ENCODE measurements at regions not wholly inside any gene's neighbourhood (a gene's known extent, or its start where the extent isn't known, plus 50 kb on each side); places are given as distances from the start of the nearest gene placed in this dataset.
A peak's percentile ranks its signal among the peaks of the same experiment; 100 is the strongest.

- Histone ChIP-seq H3K79me2 (ENCODE audit: control insufficient read depth, insufficient read depth, low read length, unreplicated experiment) (no peaks in the 10 kb centered on the region), H3K27ac (ENCODE audit: low read depth, low read length) (no peak overlapping the region), H3K4me1 (ENCODE audit: control insufficient read depth, insufficient read depth, low read length, unreplicated experiment) (no peaks in the 10 kb centered on the region), H3K27me3 (ENCODE audit: insufficient read depth, low read length) (no peaks in the 10 kb centered on the region), H3K4me3 (ENCODE audit: low read depth, low read length) (no peak overlapping the region), H2AFZ (ENCODE audit: low read length, unreplicated experiment) (no peak overlapping the region), H3K36me3 (ENCODE audit: insufficient read depth, low read length) (no peaks in the 10 kb centered on the region)
Measured at GRCh38 chr5:42321785-42322184, 101.5 kb upstream of the GHR start.

- Histone ChIP-seq H2AFZ (ENCODE audit: low read length, unreplicated experiment) (no peak overlapping the region), H3K27me3 (ENCODE audit: insufficient read depth, low read length) (no peaks in the 10 kb centered on the region)
Measured at GRCh38 chr5:42337143-42337542, 86.1 kb upstream of the GHR start.

DNA sequence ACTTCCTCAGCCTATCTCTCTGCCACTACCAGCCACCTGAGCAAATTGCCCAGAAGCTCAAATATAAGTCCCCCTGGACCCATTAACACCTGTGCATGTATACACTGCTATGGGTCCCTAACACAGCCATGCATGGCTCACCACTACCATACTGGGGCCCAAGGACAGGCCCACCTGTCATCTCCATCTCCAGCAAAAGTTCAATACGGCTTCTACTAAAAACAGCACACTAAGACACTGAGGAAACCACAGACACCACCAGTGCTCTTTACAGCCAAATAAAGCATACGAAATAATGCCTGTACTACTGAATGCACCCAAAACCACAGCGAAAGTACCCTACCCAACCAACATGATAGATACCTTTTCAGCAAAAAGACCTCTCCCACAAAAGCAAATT is 85.6 kb upstream of the GHR start:
- Histone ChIP-seq H3K36me3 (ENCODE audit: insufficient read depth, low read length) (no peaks in the 10 kb centered on the region), H3K4me3 (ENCODE audit: low read depth, low read length) (no peak overlapping the region), H3K4me1 (ENCODE audit: control insufficient read depth, insufficient read depth, low read length, unreplicated experiment) (no peaks in the 10 kb centered on the region), H2AFZ (ENCODE audit: low read length, unreplicated experiment) (no peak overlapping the region), H3K27ac (ENCODE audit: low read depth, low read length) (no peak overlapping the region), H3K27me3 (ENCODE audit: insufficient read depth, low read length) (no peaks in the 10 kb centered on the region), H3K79me2 (ENCODE audit: control insufficient read depth, insufficient read depth, low read length, unreplicated experiment) (no peaks in the 10 kb centered on the region)

More at GRCh38 chr5:42337143-42337542, 86.1 kb upstream of the GHR start:
- no peak overlapping the region for H3K4me3 ChIP-seq (ENCODE audit: low read depth, low read length)
- no peaks in the 10 kb centered on the region for H3K79me2 ChIP-seq (ENCODE audit: control insufficient read depth, insufficient read depth, low read length, unreplicated experiment)
- no peak overlapping the region for H3K27ac ChIP-seq (ENCODE audit: low read depth, low read length)
- no peaks in the 10 kb centered on the region for H3K4me1 ChIP-seq (ENCODE audit: control insufficient read depth, insufficient read depth, low read length, unreplicated experiment)
- no peaks in the 10 kb centered on the region for H3K36me3 ChIP-seq (ENCODE audit: insufficient read depth, low read length)

- no peak overlapping the region for H2AFZ ChIP-seq (ENCODE audit: low read length, unreplicated experiment)
- H3K27me3 ChIP-seq (ENCODE audit: insufficient read depth, low read length): no peaks in the 10 kb centered on the region
- no peaks in the 10 kb centered on the region for H3K4me1 ChIP-seq (ENCODE audit: control insufficient read depth, insufficient read depth, low read length, unreplicated experiment)
- no peaks in the 10 kb centered on the region for H3K36me3 ChIP-seq (ENCODE audit: insufficient read depth, low read length)
- no peak overlapping the region for H3K4me3 ChIP-seq (ENCODE audit: low read depth, low read length)
- no peaks in the 10 kb centered on the region for H3K79me2 ChIP-seq (ENCODE audit: control insufficient read depth, insufficient read depth, low read length, unreplicated experiment)
- H3K27ac ChIP-seq (ENCODE audit: low read depth, low read length): no peak overlapping the region
Measured at GRCh38 chr5:42338136-42338535, 85.1 kb upstream of the GHR start.

GRCh38 chr5:42349163-42349562 is 74.1 kb upstream of the GHR start:
- Histone ChIP-seq H2AFZ (ENCODE audit: low read length, unreplicated experiment) (no peak overlapping the region), H3K27me3 (ENCODE audit: insufficient read depth, low read length) (no peaks in the 10 kb centered on the region), H3K36me3 (ENCODE audit: insufficient read depth, low read length) (no peaks in the 10 kb centered on the region), H3K4me1 (ENCODE audit: control insufficient read depth, insufficient read depth, low read length, unreplicated experiment) (no peaks in the 10 kb centered on the region), H3K4me3 (ENCODE audit: low read depth, low read length) (no peak overlapping the region), H3K27ac (ENCODE audit: low read depth, low read length) (no peak overlapping the region), H3K79me2 (ENCODE audit: control insufficient read depth, insufficient read depth, low read length, unreplicated experiment) (no peaks in the 10 kb centered on the region)

DNA sequence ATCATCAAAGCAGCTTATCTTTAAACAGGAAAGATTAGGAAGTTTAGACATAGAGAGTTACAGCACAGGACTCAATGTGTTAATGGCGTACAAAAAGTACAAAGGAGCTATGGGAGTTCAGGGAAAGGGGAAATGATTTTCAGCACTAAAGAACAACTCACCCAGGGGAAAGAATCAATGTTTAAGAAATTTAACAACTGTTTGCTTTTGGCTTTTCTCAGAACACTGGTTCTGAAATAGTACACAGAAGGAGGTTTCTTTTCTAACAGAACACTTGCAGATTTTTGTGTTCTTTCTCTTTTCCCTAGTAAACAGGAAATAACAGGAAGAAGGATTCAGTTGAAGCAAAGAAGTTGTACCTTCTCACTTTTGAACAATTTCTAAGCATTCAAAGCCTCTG is 71.3 kb upstream of the GHR start:
- Histone ChIP-seq H2AFZ (ENCODE audit: low read length, unreplicated experiment) (no peak overlapping the region), H3K36me3 (ENCODE audit: insufficient read depth, low read length) (no peaks in the 10 kb centered on the region), H3K4me3 (ENCODE audit: low read depth, low read length) (no peak overlapping the region), H3K27me3 (ENCODE audit: insufficient read depth, low read length) (no peaks in the 10 kb centered on the region), H3K4me1 (ENCODE audit: control insufficient read depth, insufficient read depth, low read length, unreplicated experiment) (no peaks in the 10 kb centered on the region), H3K27ac (ENCODE audit: low read depth, low read length) (no peak overlapping the region), H3K79me2 (ENCODE audit: control insufficient read depth, insufficient read depth, low read length, unreplicated experiment) (no peaks in the 10 kb centered on the region)

DNA sequence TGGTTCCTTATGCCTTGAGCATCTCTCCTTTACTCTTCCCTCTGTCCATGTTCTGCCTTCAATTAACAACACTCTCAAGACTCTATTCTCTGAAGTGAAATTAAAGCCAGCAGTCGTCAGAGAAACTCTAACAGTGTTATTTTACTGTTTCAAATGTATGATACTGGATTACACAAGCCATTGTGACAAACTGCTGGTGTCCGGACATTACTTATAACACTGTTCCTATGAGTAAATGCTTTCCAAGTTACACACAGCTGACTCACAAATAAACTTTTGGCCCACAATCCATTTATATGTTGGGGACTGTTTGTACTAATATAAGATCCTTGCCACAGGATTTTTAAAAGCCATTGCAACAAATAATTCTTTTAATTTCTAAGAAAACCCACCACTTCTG is 63.2 kb upstream of the GHR start:
- H3K4me3 ChIP-seq (ENCODE audit: low read depth, low read length): peak overlapping the region; percentile 41
- H2AFZ ChIP-seq (ENCODE audit: low read length, unreplicated experiment): peak overlapping the region; percentile 86
- H3K4me1 ChIP-seq (ENCODE audit: control insufficient read depth, insufficient read depth, low read length, unreplicated experiment): peaks cover 23% of the 10 kb centered on the region
- no peaks in the 10 kb centered on the region for H3K27me3 ChIP-seq (ENCODE audit: insufficient read depth, low read length)
- H3K36me3 ChIP-seq (ENCODE audit: insufficient read depth, low read length): no peaks in the 10 kb centered on the region
- no peaks in the 10 kb centered on the region for H3K79me2 ChIP-seq (ENCODE audit: control insufficient read depth, insufficient read depth, low read length, unreplicated experiment)
- peak overlapping the region; percentile 88 for H3K27ac ChIP-seq (ENCODE audit: low read depth, low read length)

- peak overlapping the region; percentile 41 for H3K4me3 ChIP-seq (ENCODE audit: low read depth, low read length)
- H3K79me2 ChIP-seq (ENCODE audit: control insufficient read depth, insufficient read depth, low read length, unreplicated experiment): no peaks in the 10 kb centered on the region
- H3K36me3 ChIP-seq (ENCODE audit: insufficient read depth, low read length): no peaks in the 10 kb centered on the region
- no peaks in the 10 kb centered on the region for H3K27me3 ChIP-seq (ENCODE audit: insufficient read depth, low read length)
- H3K27ac ChIP-seq (ENCODE audit: low read depth, low read length): peak overlapping the region; percentile 88
- peak overlapping the region; percentile 20 for H2AFZ ChIP-seq (ENCODE audit: low read length, unreplicated experiment)
- peaks cover 23% of the 10 kb centered on the region for H3K4me1 ChIP-seq (ENCODE audit: control insufficient read depth, insufficient read depth, low read length, unreplicated experiment)
Measured at GRCh38 chr5:42360616-42361314, 62.5 kb upstream of the GHR start.

DNA sequence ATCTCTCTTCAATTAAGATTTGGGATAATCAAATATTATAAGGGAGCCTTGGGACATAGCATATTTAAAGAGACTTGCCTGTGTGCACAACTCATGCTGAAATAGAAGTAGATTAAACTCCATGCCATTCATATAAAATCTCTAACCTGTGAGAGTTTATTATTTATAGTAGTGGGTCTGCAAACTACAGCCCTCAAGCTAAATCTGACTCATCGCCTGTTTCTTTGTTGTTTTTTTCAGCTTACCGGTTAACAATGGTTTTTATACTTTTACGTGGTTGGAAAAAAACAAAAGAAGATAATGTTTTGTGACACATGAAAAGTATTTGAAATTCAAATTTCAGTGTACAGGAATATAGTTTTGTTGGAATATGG is 61.9 kb upstream of the GHR start:
- Histone ChIP-seq H3K36me3 (ENCODE audit: insufficient read depth, low read length) (no peaks in the 10 kb centered on the region), H3K4me3 (ENCODE audit: low read depth, low read length) (no peak overlapping the region), H3K27me3 (ENCODE audit: insufficient read depth, low read length) (no peaks in the 10 kb centered on the region), H2AFZ (ENCODE audit: low read length, unreplicated experiment) (peak overlapping the region; percentile 1), H3K79me2 (ENCODE audit: control insufficient read depth, insufficient read depth, low read length, unreplicated experiment) (no peaks in the 10 kb centered on the region), H3K4me1 (ENCODE audit: control insufficient read depth, insufficient read depth, low read length, unreplicated experiment) (peaks cover 23% of the 10 kb centered on the region), H3K27ac (ENCODE audit: low read depth, low read length) (no peak overlapping the region)

DNA sequence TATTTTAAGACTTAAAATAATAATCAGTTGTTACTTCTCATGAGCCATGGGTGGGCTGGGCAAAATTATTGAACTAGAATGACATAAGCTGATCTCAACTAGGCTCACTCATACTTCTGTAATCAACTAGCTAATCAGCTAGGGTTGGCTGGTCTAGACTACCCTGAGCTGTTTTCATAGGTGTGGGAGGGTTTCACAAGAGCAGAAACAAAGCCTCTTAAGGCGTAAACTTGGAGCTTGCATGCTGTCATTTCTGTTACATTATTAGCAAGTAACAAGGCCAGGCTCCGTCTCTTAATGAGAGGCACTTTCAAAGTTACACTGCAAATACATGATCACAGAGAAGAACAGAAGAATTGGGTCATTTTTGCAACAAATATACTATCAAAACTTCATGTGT is 57.2 kb upstream of the GHR start:
- Histone ChIP-seq H3K79me2 (ENCODE audit: control insufficient read depth, insufficient read depth, low read length, unreplicated experiment) (no peaks in the 10 kb centered on the region), H3K27ac (ENCODE audit: low read depth, low read length) (no peak overlapping the region), H3K27me3 (ENCODE audit: insufficient read depth, low read length) (no peaks in the 10 kb centered on the region), H2AFZ (ENCODE audit: low read length, unreplicated experiment) (no peak overlapping the region), H3K4me1 (ENCODE audit: control insufficient read depth, insufficient read depth, low read length, unreplicated experiment) (peaks cover 9% of the 10 kb centered on the region), H3K4me3 (ENCODE audit: low read depth, low read length) (no peak overlapping the region), H3K36me3 (ENCODE audit: insufficient read depth, low read length) (no peaks in the 10 kb centered on the region)

All from ACC112 (cell line).